ENCODE measurements at regions not wholly inside any gene's neighbourhood (a gene's known extent, or its start where the extent isn't known, plus 50 kb on each side); places are given as distances from the start of the nearest gene placed in this dataset.

GRCh38 chr22:47612311-47612910 lies 850.0 kb downstream of the TBC1D22A start:
- TF ChIP-seq GATA2 (IDR thresholded peaks at IDR 0.05; ENCODE audit: low read depth, low read length) (no peak), GATA3 (IDR thresholded peaks at IDR 0.05; ENCODE audit: low read depth, low read length) (no peak)
